NCI-H2081 (cell line): ENCODE measurements at regions not wholly inside any gene's neighbourhood (a gene's known extent, or its start where the extent isn't known, plus 50 kb on each side); places are given as distances from the start of the nearest gene placed in this dataset.

ENCODE experiments used
- DNase-seq, 2 experiments: peaks; one replicate each; lab custom pipeline; 2025; lab: John Stamatoyannopoulos, UW

GRCh38 chr3:109532257-109533216 is 195.2 kb upstream of the DPPA4 start:
- DNase-seq: peak; percentile 56 to 67

GRCh38 chr3:109545746-109546145 is 208.4 kb upstream of the DPPA4 start:
- no peak for DNase-seq

GRCh38 chr3:109548192-109548938 is 211.0 kb upstream of the DPPA4 start:
- no peak for DNase-seq

GRCh38 chr3:109553591-109554371 is 216.4 kb upstream of the DPPA4 start:
- no peak for DNase-seq

- DNase-seq: no peak
These were observed 222.0 kb upstream of the DPPA4 start for GRCh38 chr3:109559389-109559788.

GRCh38 chr3:109563149-109563548 is 225.8 kb upstream of the DPPA4 start:
- DNase-seq: no peak

GRCh38 chr3:109569135-109569846 is 231.9 kb upstream of the DPPA4 start:
- no peak for DNase-seq

GRCh38 chr3:109570408-109570807 is 233.1 kb upstream of the DPPA4 start:
- DNase-seq: no peak

- DNase-seq: no peak
These were observed 235.0 kb upstream of the DPPA4 start for GRCh38 chr3:109572301-109572700.

- no peak for DNase-seq
These were observed 259.6 kb upstream of the DPPA4 start for GRCh38 chr3:109596991-109597390.

GRCh38 chr3:109597444-109597843 is 260.1 kb upstream of the DPPA4 start:
- DNase-seq: no peak

- DNase-seq: no peak
These were observed 270.6 kb upstream of the DPPA4 start for GRCh38 chr3:109607897-109608296.

GRCh38 chr3:109608574-109608973 is 271.2 kb upstream of the DPPA4 start:
- no peak for DNase-seq

GRCh38 chr3:109618766-109619378 is 281.5 kb upstream of the DPPA4 start:
- DNase-seq: no peak

- no peak for DNase-seq
These were observed 294.6 kb upstream of the DPPA4 start for GRCh38 chr3:109631897-109632296.

GRCh38 chr3:109640146-109640652 is 302.9 kb upstream of the DPPA4 start:
- DNase-seq: no peak

- no peak for DNase-seq
These were observed 304.7 kb upstream of the DPPA4 start for GRCh38 chr3:109642025-109642424.

GRCh38 chr3:109643590-109643989 is 306.2 kb upstream of the DPPA4 start:
- no peak for DNase-seq

GRCh38 chr3:109644332-109644731 is 307.0 kb upstream of the DPPA4 start:
- DNase-seq: no peak

GRCh38 chr3:109644746-109645145 is 307.4 kb upstream of the DPPA4 start:
- no peak for DNase-seq

GRCh38 chr3:109648027-109648426 is 310.7 kb upstream of the DPPA4 start:
- no peak for DNase-seq
